Esophagus (tissue), 2 donors: ENCODE measurements at regions not wholly inside any gene's neighbourhood (a gene's known extent, or its start where the extent isn't known, plus 50 kb on each side); places are given as distances from the start of the nearest gene placed in this dataset.

Experiments used
- H3K27ac ChIP-seq, 2 donors: one replicate each; pipeline ENCODE4 v1.5.1; 2013; ENCODE audit warnings: low read depth in 2 of 2, mild to moderate bottlenecking in 2 of 2, inconsistent platforms in 1 of 2, low read length in 1 of 2, moderate library complexity in 1 of 2
- H3K27me3 ChIP-seq, 2 donors: one replicate each; pipeline ENCODE4 v1.6.1; 2013; ENCODE audit warnings: low read length in 2 of 2, control low read depth in 1 of 2, mild to moderate bottlenecking in 1 of 2; ENCODE audit not compliant: insufficient read depth in 2 of 2, control insufficient read depth in 1 of 2
- H3K36me3 ChIP-seq, 2 donors: one replicate each; pipeline ENCODE4 v1.6.1; 2013; ENCODE audit warnings: low read length in 1 of 2; ENCODE audit not compliant: control insufficient read depth in 2 of 2, insufficient read depth in 2 of 2
- H3K4me1 ChIP-seq, 2 donors: one replicate each; pipeline ENCODE4 v1.6.1; 2013; ENCODE audit warnings: low read length in 1 of 2; ENCODE audit not compliant: control insufficient read depth in 2 of 2, insufficient read depth in 2 of 2
- H3K4me3 ChIP-seq, 2 donors: one replicate each; pipeline ENCODE4 v1.5.1; 2013; ENCODE audit warnings: low read length in 2 of 2, mild to moderate bottlenecking in 2 of 2, low read depth in 1 of 2, moderate library complexity in 1 of 2
- H3K9me3 ChIP-seq, 2 donors: one replicate each; pipeline ENCODE4 v1.6.1; 2013; ENCODE audit warnings: mild to moderate bottlenecking in 2 of 2, low read depth in 1 of 2, low read length in 1 of 2, moderate library complexity in 1 of 2; ENCODE audit not compliant: control insufficient read depth in 2 of 2, insufficient read depth in 1 of 2
- WGBS, 2 donors: extraction: QIAGEN DNeasy Blood & Tissue Kit; methylation state at CpG; one replicate each; pipeline ENCODE4 v1.1.7; 2013; 5-methylcytosine and 5-hydroxymethylcytosine counted together
- donor health status: healthy with polysubstance abuse.
- donor health status: Bipolar disorder and iron deficiency.

DNA sequence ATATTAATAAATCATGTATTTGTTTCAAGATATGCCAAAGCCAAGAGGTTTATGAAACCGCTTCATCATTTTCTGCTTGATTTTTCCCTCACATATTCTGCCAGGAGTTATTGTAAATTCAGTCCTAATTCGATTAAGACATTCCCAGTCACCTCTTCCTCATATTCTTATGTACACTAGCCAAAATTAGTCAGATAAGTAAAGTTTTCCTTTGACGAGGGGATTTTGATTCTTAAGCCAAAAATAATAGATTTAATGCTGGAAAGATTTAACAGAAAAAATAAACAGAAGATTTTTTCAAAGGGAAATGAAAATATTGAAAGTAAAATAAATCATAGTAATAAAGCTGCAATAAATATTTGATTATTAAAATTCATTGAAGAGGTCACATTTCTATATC lies 51.0 kb upstream of the VEGFC start:
- Histone ChIP-seq H3K4me3 (no peak overlapping the region), H3K27me3 (no peaks in the 10 kb centered on the region), H3K4me1 (no peaks in the 10 kb centered on the region), H3K9me3 (no peaks in the 10 kb centered on the region), H3K36me3 (no peaks in the 10 kb centered on the region), H3K27ac (no peak overlapping the region)
- WGBS, 2 donors: 44 to 54% methylated on average over 3 of the region's 3 CpGs

DNA sequence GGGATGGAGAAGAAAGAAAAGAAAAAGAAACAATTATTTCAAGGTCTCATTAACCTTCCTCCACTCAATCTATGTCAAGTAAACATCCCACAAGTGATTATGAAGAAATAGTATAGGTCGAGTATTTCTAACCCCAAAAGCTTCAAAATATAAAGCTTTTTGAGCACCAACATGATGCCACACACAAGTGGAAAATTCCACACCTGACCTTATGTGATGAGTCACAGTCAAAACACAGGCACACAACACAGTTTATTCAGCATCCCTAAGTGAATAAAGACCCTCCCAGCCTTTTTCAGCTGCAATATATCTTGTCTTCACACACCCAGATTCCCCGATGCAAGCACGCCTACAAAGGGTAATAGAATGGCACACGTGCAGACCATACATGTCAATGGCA lies 51.7 kb upstream of the VEGFC start:
- no peak overlapping the region for H3K27ac ChIP-seq
- WGBS, 2 donors: 87 to 91% methylated on average over 4 of the region's 4 CpGs
- H3K27me3 ChIP-seq: no peaks in the 10 kb centered on the region
- H3K9me3 ChIP-seq: no peaks in the 10 kb centered on the region
- H3K36me3 ChIP-seq: no peaks in the 10 kb centered on the region
- no peaks in the 10 kb centered on the region for H3K4me1 ChIP-seq
- H3K4me3 ChIP-seq: no peak overlapping the region

DNA sequence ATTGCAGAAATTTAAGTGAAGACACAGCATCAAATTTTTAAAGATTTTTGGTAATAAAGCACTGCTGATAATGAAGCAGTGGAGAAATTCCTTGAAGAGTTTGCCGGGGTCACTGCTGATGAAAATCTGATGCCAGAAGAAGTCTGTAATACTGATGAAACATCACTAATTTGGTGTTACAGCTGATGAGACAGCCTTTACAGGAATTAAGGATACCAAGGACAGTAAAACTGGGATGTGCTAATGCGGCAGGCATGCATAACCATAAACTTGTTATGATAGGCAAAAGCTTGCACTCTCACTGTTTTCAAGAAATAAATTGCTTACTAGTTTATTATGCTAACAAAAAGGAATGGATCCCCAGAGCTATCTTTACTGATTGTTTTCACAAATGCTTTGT lies 52.9 kb upstream of the VEGFC start:
- WGBS, 2 donors: 36 to 91% methylated on average over 2 of the region's 2 CpGs
- Histone ChIP-seq H3K27ac (no peak overlapping the region), H3K36me3 (no peaks in the 10 kb centered on the region), H3K27me3 (no peaks in the 10 kb centered on the region), H3K4me1 (no peaks in the 10 kb centered on the region), H3K9me3 (no peaks in the 10 kb centered on the region), H3K4me3 (no peak overlapping the region)

DNA sequence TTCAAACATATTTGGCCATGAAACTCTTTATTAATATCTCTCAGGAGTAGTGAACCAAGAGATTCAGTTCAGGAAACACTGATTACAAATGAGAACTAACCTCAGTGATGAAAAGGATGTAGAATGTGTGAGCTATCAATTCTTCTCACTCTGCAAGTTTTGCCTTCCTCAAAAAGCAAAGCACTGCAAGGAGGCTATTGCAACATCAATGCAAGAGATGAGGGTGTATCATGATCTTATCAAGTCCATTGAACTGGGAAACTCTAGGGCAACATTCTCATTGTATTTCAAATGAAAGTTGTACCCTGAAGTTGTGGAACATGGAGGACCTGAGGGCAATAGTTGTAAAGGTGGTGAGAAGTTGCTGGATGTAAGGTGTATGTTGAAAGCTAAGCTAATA lies 56.4 kb upstream of the VEGFC start:
- no peak overlapping the region for H3K4me3 ChIP-seq
- no peaks in the 10 kb centered on the region for H3K4me1 ChIP-seq
- H3K9me3 ChIP-seq: no peaks in the 10 kb centered on the region
- H3K36me3 ChIP-seq: no peaks in the 10 kb centered on the region
- no peak overlapping the region for H3K27ac ChIP-seq
- no peaks in the 10 kb centered on the region for H3K27me3 ChIP-seq

DNA sequence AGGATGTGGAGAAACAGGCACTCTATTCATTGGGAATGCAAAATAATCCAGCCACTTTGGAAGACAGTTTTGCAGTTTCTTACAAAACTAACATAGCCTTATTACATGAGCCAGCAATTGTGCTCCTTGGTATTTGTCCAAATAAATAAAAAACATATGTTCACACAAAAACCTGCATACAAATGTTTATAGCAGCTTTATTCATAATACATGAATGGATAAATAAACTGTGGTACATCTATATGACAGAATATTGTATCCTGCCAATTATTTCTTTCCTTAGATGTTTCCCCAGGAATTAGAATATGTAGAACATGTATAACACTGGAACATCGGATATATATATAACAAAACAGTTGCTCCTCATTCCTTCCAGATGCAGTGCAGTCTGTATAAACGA lies 57.7 kb upstream of the VEGFC start:
- Histone ChIP-seq H3K27me3 (no peaks in the 10 kb centered on the region), H3K27ac (no peak overlapping the region), H3K9me3 (no peaks in the 10 kb centered on the region), H3K36me3 (no peaks in the 10 kb centered on the region), H3K4me1 (no peaks in the 10 kb centered on the region), H3K4me3 (no peak overlapping the region)
- WGBS, 2 donors: 71 to 74% methylated on average over 2 of the region's 2 CpGs

DNA sequence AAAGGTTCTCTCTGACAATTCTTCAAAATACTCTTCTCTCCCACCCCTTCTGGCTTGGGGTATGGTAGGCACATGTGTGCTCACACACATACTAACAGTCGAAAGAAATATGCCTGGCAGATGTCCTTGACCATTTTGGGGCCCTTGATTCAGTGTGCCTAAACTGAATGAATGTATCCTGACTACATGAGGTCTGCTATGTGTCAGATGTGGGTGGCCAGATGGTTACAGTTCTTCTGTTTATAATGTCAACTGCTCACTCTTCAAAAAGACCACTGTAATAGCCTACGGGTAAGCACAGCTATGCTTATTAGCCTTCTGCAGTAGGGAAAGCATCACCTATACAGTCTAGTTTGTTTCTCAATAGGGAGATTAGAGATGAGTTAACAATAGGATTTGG lies 63.7 kb upstream of the VEGFC start:
- no peaks in the 10 kb centered on the region for H3K36me3 ChIP-seq
- no peak overlapping the region for H3K27ac ChIP-seq
- H3K4me3 ChIP-seq: no peak overlapping the region
- 62 to 66% methylated on average over 2 of the region's 2 CpGs for WGBS, 2 donors
- no peaks in the 10 kb centered on the region for H3K4me1 ChIP-seq
- no peaks in the 10 kb centered on the region for H3K27me3 ChIP-seq
- H3K9me3 ChIP-seq: no peaks in the 10 kb centered on the region

DNA sequence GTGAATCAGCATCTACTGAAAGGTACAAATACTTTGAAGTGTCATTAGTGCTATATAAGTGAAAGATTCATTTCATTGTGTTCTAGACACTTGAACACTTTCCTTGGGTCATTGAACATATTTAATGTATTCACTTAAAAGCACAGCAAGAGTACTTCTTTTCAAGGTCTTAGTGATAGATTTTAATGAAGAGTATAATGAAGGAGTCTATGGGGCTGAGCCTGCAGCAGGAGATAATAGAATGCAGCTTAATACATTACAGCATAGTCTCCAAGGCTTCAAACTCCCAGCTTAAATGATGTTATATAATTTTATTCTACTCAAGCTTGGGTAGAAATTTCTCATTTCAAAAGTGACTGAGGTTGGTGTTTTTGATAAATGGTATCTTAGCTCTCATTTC lies 66.1 kb upstream of the VEGFC start:
- no peak overlapping the region for H3K4me3 ChIP-seq
- H3K27ac ChIP-seq: no peak overlapping the region
- H3K36me3 ChIP-seq: no peaks in the 10 kb centered on the region
- H3K9me3 ChIP-seq: no peaks in the 10 kb centered on the region
- no peaks in the 10 kb centered on the region for H3K27me3 ChIP-seq
- no peaks in the 10 kb centered on the region for H3K4me1 ChIP-seq

DNA sequence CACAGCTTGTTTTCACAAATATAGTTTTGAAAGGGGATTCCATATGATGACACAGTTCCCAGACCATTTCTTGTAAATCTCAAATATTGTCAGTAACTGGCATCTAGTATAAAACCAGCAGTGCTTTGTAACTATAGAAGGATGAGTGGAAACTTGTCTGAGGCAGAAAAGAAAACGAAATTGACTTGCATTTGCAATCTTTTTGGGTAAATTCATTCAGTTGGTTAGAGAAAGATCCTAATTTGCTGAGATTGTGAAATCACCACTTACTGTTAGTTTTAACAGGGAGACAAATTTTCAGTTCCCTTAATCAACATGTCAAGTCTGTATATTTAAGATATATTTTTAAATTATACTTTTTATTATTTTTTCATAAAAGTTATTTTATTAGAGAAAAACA lies 71.5 kb upstream of the VEGFC start:
- no peak overlapping the region for H3K4me3 ChIP-seq
- H3K9me3 ChIP-seq: no peaks in the 10 kb centered on the region
- no peaks in the 10 kb centered on the region for H3K36me3 ChIP-seq
- no peaks in the 10 kb centered on the region for H3K4me1 ChIP-seq
- H3K27me3 ChIP-seq: no peaks in the 10 kb centered on the region
- WGBS, 2 donors: 0 to 16% methylated on average over 1 of the region's 1 CpG
- H3K27ac ChIP-seq: no peak overlapping the region

DNA sequence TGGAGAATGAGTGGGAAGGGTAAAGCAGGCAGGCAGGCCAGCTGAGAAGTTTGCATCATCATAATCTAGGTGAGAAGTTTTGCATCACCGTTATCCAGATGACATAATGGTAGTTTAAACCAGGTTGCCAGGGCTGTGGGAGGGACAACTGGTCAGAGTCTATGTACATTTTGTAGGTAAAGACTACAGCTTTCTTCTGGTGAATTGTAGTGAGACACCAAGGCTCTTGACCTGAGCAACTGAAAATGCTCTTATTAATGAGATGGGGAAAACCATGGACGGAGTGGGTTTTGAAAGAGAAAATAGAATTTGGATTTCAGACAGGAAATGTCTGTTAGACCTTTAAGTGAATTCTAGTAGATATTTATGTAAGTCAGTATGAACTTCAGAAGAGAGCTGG lies 76.0 kb upstream of the VEGFC start:
- H3K4me1 ChIP-seq: no peaks in the 10 kb centered on the region
- H3K27ac ChIP-seq: no peak overlapping the region
- no peak overlapping the region for H3K4me3 ChIP-seq
- H3K9me3 ChIP-seq: no peaks in the 10 kb centered on the region
- no peaks in the 10 kb centered on the region for H3K36me3 ChIP-seq
- WGBS, 2 donors: 84% methylated on average over 2 of the region's 2 CpGs
- no peaks in the 10 kb centered on the region for H3K27me3 ChIP-seq

DNA sequence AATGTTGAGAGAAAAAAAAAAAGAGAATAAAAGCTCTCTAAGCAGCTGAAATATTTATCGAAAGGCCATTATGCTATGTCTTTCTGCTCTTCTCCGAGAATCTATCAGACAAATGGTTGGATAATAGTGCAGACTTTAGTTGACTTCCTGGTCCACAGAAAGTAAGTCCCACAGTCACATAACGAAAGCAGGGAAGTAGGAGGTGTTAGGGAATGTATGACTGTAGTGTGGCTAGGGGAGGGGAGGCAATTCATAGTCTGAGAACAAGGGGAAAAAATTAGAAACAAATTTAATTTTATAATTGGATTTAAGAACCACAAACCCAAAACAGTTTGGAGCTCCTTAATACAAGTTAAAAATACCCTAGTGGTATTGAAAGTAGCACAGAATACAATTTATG lies 79.7 kb upstream of the VEGFC start:
- H3K27me3 ChIP-seq: no peaks in the 10 kb centered on the region
- no peak overlapping the region for H3K4me3 ChIP-seq
- WGBS, 2 donors: 69% methylated on average over 3 of the region's 3 CpGs
- no peak overlapping the region for H3K27ac ChIP-seq
- no peaks in the 10 kb centered on the region for H3K9me3 ChIP-seq
- H3K4me1 ChIP-seq: no peaks in the 10 kb centered on the region
- no peaks in the 10 kb centered on the region for H3K36me3 ChIP-seq
